H9 (cell line): ENCODE measurements at regions not wholly inside any gene's neighbourhood (a gene's known extent, or its start where the extent isn't known, plus 50 kb on each side); places are given as distances from the start of the nearest gene placed in this dataset.

Experiments
- DNase-seq: peaks from one replicate; pipeline ENCODE4 v3.0.0-alpha.2; 2017
- H2AFZ ChIP-seq: one replicate; pipeline ENCODE4 v1.6.1; 2013; ENCODE audit warnings: mild to moderate bottlenecking, low read length, control low read depth, moderate library complexity
- H2AK5ac ChIP-seq: 2 replicates; pipeline ENCODE4 v1.6.1; 2013; ENCODE audit warnings: low read length, control low read depth, mixed read lengths; ENCODE audit not compliant: insufficient read length
- H2BK120ac ChIP-seq: one replicate; pipeline ENCODE4 v1.6.1; 2013; ENCODE audit warnings: low read depth, mild to moderate bottlenecking, low read length, control low read depth, inconsistent platforms; ENCODE audit not compliant: poor library complexity, severe bottlenecking
- H2BK12ac ChIP-seq: 2 replicates; pipeline ENCODE4 v1.6.1; 2013; ENCODE audit warnings: low read length, control low read depth, mixed read lengths, low read depth; ENCODE audit not compliant: insufficient read length
- H2BK15ac ChIP-seq: 2 replicates; pipeline ENCODE4 v1.6.1; 2013; ENCODE audit warnings: low read depth, low read length, control low read depth
- H2BK20ac ChIP-seq: one replicate; pipeline ENCODE4 v1.6.1; 2013; ENCODE audit warnings: low read depth, mild to moderate bottlenecking, low read length, control low read depth, inconsistent platforms; ENCODE audit not compliant: poor library complexity, severe bottlenecking
- H2BK5ac ChIP-seq: 2 replicates; pipeline ENCODE4 v1.6.1; 2013; ENCODE audit warnings: low read length, control low read depth, mixed read lengths; ENCODE audit not compliant: insufficient read length
- H3K14ac ChIP-seq: 2 replicates; pipeline ENCODE4 v1.6.1; 2013; ENCODE audit warnings: low read length, control low read depth; ENCODE audit not compliant: insufficient read depth
- H3K18ac ChIP-seq: 2 replicates; pipeline ENCODE4 v1.6.1; 2013; ENCODE audit warnings: low read depth, mild to moderate bottlenecking, mixed read lengths, low read length, control low read depth; ENCODE audit not compliant: insufficient read length
- H3K23ac ChIP-seq: 2 replicates; pipeline ENCODE4 v1.6.1; 2013; ENCODE audit warnings: low read length, control low read depth, mixed read lengths, low read depth; ENCODE audit not compliant: insufficient read length
- H3K23me2 ChIP-seq: 2 replicates; pipeline ENCODE4 v1.6.1; 2013; ENCODE audit warnings: low read depth, mild to moderate bottlenecking, mixed read lengths, low read length, control low read depth; ENCODE audit not compliant: insufficient read length, poor library complexity, severe bottlenecking
- H3K27ac ChIP-seq: 2 replicates; pipeline ENCODE4 v1.5.1; 2013; ENCODE audit warnings: low read length, control low read depth, mixed read lengths, low read depth; ENCODE audit not compliant: insufficient read length
- H3K27me3 ChIP-seq: 2 replicates; pipeline ENCODE4 v1.6.1; 2013; ENCODE audit warnings: low read length, control low read depth, inconsistent platforms; ENCODE audit not compliant: insufficient read depth
- H3K4ac ChIP-seq: 2 replicates; pipeline ENCODE4 v1.6.1; 2013; ENCODE audit warnings: low read depth, mild to moderate bottlenecking, control low read depth, inconsistent platforms, low read length, moderate library complexity
- H3K4me1 ChIP-seq: 2 replicates; pipeline ENCODE4 v1.6.1; 2013; ENCODE audit warnings: low read length, control low read depth, inconsistent platforms; ENCODE audit not compliant: insufficient read depth
- H3K4me2 ChIP-seq: 2 replicates; pipeline ENCODE4 v1.6.1; 2013; ENCODE audit warnings: low read length, control low read depth, mixed read lengths; ENCODE audit not compliant: insufficient read length, insufficient read depth
- H3K56ac ChIP-seq: 2 replicates; pipeline ENCODE4 v1.6.1; 2013; ENCODE audit warnings: low read depth, mild to moderate bottlenecking, mixed read lengths, low read length, control low read depth; ENCODE audit not compliant: insufficient read length
- H3K79me1 ChIP-seq: 2 replicates; pipeline ENCODE4 v1.6.1; 2013; ENCODE audit warnings: low read depth, mild to moderate bottlenecking, moderate library complexity, low read length, control low read depth, inconsistent platforms; ENCODE audit not compliant: insufficient read depth, poor library complexity, severe bottlenecking
- H3K79me2 ChIP-seq: 2 replicates; pipeline ENCODE4 v1.6.1; 2013; ENCODE audit warnings: low read length, control low read depth, inconsistent platforms; ENCODE audit not compliant: insufficient read depth
- H3K9ac ChIP-seq: 2 replicates; pipeline ENCODE4 v1.6.1; 2013; ENCODE audit warnings: low read length, control low read depth, mixed read lengths; ENCODE audit not compliant: insufficient read length; ENCODE audit errors: extremely low read depth
- H3K9me3 ChIP-seq: one replicate; pipeline ENCODE4 v1.6.1; 2013; ENCODE audit warnings: low read depth, low read length, inconsistent platforms; ENCODE audit not compliant: control insufficient read depth
- H3T11ph ChIP-seq: one replicate; pipeline ENCODE4 v1.6.1; 2013; ENCODE audit warnings: mild to moderate bottlenecking, low read length, control low read depth, inconsistent platforms
- H4K20me1 ChIP-seq: one replicate; pipeline ENCODE4 v1.6.1; 2013; ENCODE audit not compliant: control insufficient read depth, insufficient read length, insufficient read depth
- H4K5ac ChIP-seq: 2 replicates; pipeline ENCODE4 v1.6.1; 2013; ENCODE audit warnings: low read depth, mild to moderate bottlenecking, mixed read lengths, low read length, control low read depth; ENCODE audit not compliant: insufficient read length
- H4K8ac ChIP-seq: replicated peaks from 2 replicates; pipeline ENCODE4 v1.6.1; 2013; ENCODE audit warnings: low read length, control low read depth, mixed read lengths, low read depth; ENCODE audit not compliant: insufficient read length
- H4K91ac ChIP-seq: 2 replicates; pipeline ENCODE4 v1.6.1; 2013; ENCODE audit warnings: low read depth, mild to moderate bottlenecking, moderate library complexity, mixed read lengths, low read length, control low read depth; ENCODE audit not compliant: insufficient read length
- H3K27ac Mint-ChIP-seq, 3 experiments: 2 replicates in 2 of 3; 3 replicates in 1 of 3; pipeline ENCODE4 v1.8.0; 2020 to 2021; ENCODE audit warnings: mixed read lengths in 3 of 3, mild to moderate bottlenecking in 1 of 3, moderate library complexity in 1 of 3
- H3K27me3 Mint-ChIP-seq: 2 replicates; pipeline ENCODE4 v1.8.0; 2021; ENCODE audit warnings: low read depth, mild to moderate bottlenecking, moderate library complexity, mixed read lengths
- H3K36me3 Mint-ChIP-seq, 3 experiments: 2 replicates in 2 of 3; 3 replicates in 1 of 3; pipeline ENCODE4 v1.8.0; 2020 to 2021; ENCODE audit warnings: low read depth in 3 of 3, mixed read lengths in 3 of 3; ENCODE audit not compliant: insufficient read depth in 1 of 3
- H3K4me1 Mint-ChIP-seq, 2 experiments: 2 replicates each; pipeline ENCODE4 v1.8.0; 2020; ENCODE audit warnings: mixed read lengths in 2 of 2
- H3K4me3 Mint-ChIP-seq, 2 experiments: 2 replicates in 1 of 2; 3 replicates in 1 of 2; pipeline ENCODE4 v1.8.0; 2020 to 2021; ENCODE audit warnings: mild to moderate bottlenecking in 2 of 2, mixed read lengths in 2 of 2, moderate library complexity in 1 of 2
- H3K9me3 Mint-ChIP-seq, 2 experiments: 2 replicates in 1 of 2; 3 replicates in 1 of 2; pipeline ENCODE4 v1.8.0; 2020; ENCODE audit warnings: mild to moderate bottlenecking in 2 of 2, mixed read lengths in 2 of 2, moderate library complexity in 1 of 2
- whole genome bisulfite sequencing: extraction: QIAGEN DNeasy Blood & Tissue Kit; methylation state at CpG from one replicate; pipeline ENCODE4 v1.1.7; 2013; ENCODE audit warnings: missing lambda C conversion rate, low lambda C conversion rate, mixed read lengths; ENCODE audit not compliant: insufficient read length; ENCODE audit errors: extremely low coverage; 5-methylcytosine and 5-hydroxymethylcytosine counted together
- TF ChIP-seq, protein P1 (sequence below): fragments of 200-600 bp; sonication (generic); conservative IDR thresholded peaks from 3 replicates; pipeline ENCODE4 v1.8.0; 2021; ENCODE audit warnings: antibody characterized with exemption, mild to moderate bottlenecking

DNA sequence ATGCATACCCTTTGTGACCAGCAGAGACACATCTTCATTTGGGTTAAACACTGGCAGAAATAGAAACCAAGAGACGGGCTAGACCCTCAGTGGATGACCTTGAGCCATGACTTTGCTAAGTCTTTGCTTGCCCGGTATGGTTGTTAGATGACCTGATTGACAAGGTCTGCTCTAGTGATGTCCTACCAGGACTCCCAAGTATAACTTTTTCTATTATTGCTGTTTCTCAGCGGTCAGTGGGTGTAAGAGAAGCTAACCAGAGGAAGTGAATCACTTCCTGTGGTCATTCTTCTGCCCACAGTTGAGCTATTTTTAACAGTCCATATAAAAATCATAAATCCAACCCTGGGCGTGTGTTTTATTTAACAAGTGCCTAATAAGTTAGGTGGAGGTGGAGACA is 126.2 kb upstream of the ETS2 start:
- Histone ChIP-seq H3T11ph (no peak overlapping the region), H3K27ac (no peak overlapping the region), H3K27me3 (no peaks in the 10 kb centered on the region), H4K20me1 (no peaks in the 10 kb centered on the region), H3K56ac (no peak overlapping the region), H4K5ac (no peak overlapping the region), H3K23me2 (no peaks in the 10 kb centered on the region), H3K14ac (no peak overlapping the region), H3K9me3 (no peaks in the 10 kb centered on the region), H4K8ac (no peak overlapping the region), H3K79me2 (no peaks in the 10 kb centered on the region), H3K4me1 (no peaks in the 10 kb centered on the region), H2BK20ac (no peak overlapping the region), H2BK120ac (no peak overlapping the region), H3K4me2 (no peak overlapping the region), H3K4ac (no peak overlapping the region), H3K18ac (no peak overlapping the region), H3K23ac (no peak overlapping the region), H3K79me1 (no peaks in the 10 kb centered on the region), H2BK5ac (no peak overlapping the region), H2BK15ac (no peak overlapping the region), H3K9ac (no peak overlapping the region), H2AFZ (no peak overlapping the region), H4K91ac (no peak overlapping the region), H2AK5ac (no peak overlapping the region), H2BK12ac (no peak overlapping the region)
- Mint-ChIP-seq H3K9me3 (peaks cover 0 to 3% of the 10 kb centered on the region in 2 experiments; a peak in 2 of 5 replicates), H3K27me3 (peaks cover 6% of the 10 kb centered on the region), H3K27ac (no peak overlapping the region), H3K4me3 (no peak overlapping the region), H3K4me1 (peaks cover 2 to 5% of the 10 kb centered on the region in 2 experiments; a peak in 3 of 4 replicates), H3K36me3 (no peaks in the 10 kb centered on the region)
- no CpG with 5 or more reads among the region's 4 CpGs for WGBS
- DNase-seq, result no peak
- TF ChIP-seq, protein P1, sequence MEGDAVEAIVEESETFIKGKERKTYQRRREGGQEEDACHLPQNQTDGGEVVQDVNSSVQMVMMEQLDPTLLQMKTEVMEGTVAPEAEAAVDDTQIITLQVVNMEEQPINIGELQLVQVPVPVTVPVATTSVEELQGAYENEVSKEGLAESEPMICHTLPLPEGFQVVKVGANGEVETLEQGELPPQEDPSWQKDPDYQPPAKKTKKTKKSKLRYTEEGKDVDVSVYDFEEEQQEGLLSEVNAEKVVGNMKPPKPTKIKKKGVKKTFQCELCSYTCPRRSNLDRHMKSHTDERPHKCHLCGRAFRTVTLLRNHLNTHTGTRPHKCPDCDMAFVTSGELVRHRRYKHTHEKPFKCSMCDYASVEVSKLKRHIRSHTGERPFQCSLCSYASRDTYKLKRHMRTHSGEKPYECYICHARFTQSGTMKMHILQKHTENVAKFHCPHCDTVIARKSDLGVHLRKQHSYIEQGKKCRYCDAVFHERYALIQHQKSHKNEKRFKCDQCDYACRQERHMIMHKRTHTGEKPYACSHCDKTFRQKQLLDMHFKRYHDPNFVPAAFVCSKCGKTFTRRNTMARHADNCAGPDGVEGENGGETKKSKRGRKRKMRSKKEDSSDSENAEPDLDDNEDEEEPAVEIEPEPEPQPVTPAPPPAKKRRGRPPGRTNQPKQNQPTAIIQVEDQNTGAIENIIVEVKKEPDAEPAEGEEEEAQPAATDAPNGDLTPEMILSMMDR, result no peak
